GM23338 (cell line): ENCODE measurements at regions not wholly inside any gene's neighbourhood (a gene's known extent, or its start where the extent isn't known, plus 50 kb on each side); places are given as distances from the start of the nearest gene placed in this dataset.

Experiments used
- CREB1 ChIP-seq: fragments of 250-450 bp; sonication (Bioruptor Pico); IDR thresholded peaks from 2 replicates; pipeline ENCODE4 v1.5.0; 2020; ENCODE audit warnings: low read depth, mild to moderate bottlenecking, moderate library complexity
- POLR2AphosphoS5 ChIP-seq: IDR thresholded peaks from 2 replicates; pipeline ENCODE4 v1.6.1; 2016; ENCODE audit warnings: antibody characterized with exemption, low read depth
- TF ChIP-seq, protein P1 (sequence below), 2 experiments: fragments of 200-600 bp in 1 of 2; sonication (generic) in 1 of 2; conservative IDR thresholded peaks; 2 replicates each; pipeline versions ENCODE4 v1.5.1 to v1.6.1; 2016 to 2017; ENCODE audit warnings: antibody characterized with exemption in 2 of 2, low read depth in 2 of 2, mild to moderate bottlenecking in 2 of 2, moderate library complexity in 1 of 2

DNA sequence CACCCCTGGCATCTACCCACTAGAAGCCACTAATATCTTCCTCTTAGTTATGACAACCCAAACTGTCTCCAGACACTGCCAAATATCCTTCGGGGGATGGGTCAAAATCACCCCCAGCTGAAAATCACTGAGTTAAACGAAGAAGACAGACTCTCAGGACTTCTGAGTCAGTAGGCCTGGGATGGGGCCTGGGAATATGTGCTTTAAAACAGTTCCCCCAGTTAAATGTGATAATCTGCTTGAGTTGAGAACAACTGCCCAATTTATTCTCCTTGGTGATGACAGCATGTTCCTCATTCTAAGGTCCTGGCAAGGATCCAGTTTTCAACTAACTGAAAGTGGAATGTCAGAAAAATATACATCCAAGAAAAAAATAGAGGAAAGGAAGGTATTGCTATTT, 52.4 kb downstream of the CBLL2 start:
- TF ChIP-seq, protein P1, sequence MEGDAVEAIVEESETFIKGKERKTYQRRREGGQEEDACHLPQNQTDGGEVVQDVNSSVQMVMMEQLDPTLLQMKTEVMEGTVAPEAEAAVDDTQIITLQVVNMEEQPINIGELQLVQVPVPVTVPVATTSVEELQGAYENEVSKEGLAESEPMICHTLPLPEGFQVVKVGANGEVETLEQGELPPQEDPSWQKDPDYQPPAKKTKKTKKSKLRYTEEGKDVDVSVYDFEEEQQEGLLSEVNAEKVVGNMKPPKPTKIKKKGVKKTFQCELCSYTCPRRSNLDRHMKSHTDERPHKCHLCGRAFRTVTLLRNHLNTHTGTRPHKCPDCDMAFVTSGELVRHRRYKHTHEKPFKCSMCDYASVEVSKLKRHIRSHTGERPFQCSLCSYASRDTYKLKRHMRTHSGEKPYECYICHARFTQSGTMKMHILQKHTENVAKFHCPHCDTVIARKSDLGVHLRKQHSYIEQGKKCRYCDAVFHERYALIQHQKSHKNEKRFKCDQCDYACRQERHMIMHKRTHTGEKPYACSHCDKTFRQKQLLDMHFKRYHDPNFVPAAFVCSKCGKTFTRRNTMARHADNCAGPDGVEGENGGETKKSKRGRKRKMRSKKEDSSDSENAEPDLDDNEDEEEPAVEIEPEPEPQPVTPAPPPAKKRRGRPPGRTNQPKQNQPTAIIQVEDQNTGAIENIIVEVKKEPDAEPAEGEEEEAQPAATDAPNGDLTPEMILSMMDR (conservative IDR thresholded peaks at IDR 0.05; ENCODE audit: low read depth in 2 of 2): no peak
- TF ChIP-seq POLR2AphosphoS5: no peak
- no peak for TF ChIP-seq CREB1 (CRISPR knock-in tag)
